Epithelial cell of proximal tubule (primary cell): ENCODE measurements at regions not wholly inside any gene's neighbourhood (a gene's known extent, or its start where the extent isn't known, plus 50 kb on each side); places are given as distances from the start of the nearest gene placed in this dataset.

Experiments used
- DNase-seq: peaks from one replicate; pipeline ENCODE4 v3.0.0-alpha.2; 2011; ENCODE audit warnings: low read depth
- H3K4me3 ChIP-seq: 2 replicates; pipeline ENCODE4 v1.5.1; 2011; ENCODE audit warnings: low read depth, mild to moderate bottlenecking, low read length
- CTCF ChIP-seq: conservative IDR thresholded peaks from 2 replicates; pipeline ENCODE4 v1.5.1; 2012; ENCODE audit warnings: low read depth, mild to moderate bottlenecking, low read length

- TF ChIP-seq CTCF, result no peak
- DNase-seq, result no peak
- H3K4me3 ChIP-seq, result no peak overlapping the region
Observed at GRCh38 chr2:225740086-225740485, 340.6 kb downstream of the NYAP2 start.

- no peak overlapping the region for H3K4me3 ChIP-seq
- DNase-seq, result no peak
- no peak for TF ChIP-seq CTCF
Observed at GRCh38 chr2:225739328-225739727, 339.8 kb downstream of the NYAP2 start.

GRCh38 chr2:225738735-225739134 is 339.2 kb downstream of the NYAP2 start:
- H3K4me3 ChIP-seq, result no peak overlapping the region
- no peak for TF ChIP-seq CTCF
- no peak for DNase-seq

- TF ChIP-seq CTCF, result no peak
- DNase-seq, result no peak
- H3K4me3 ChIP-seq, result no peak overlapping the region
Observed at GRCh38 chr2:225737556-225737955, 338.0 kb downstream of the NYAP2 start.

- no peak for DNase-seq
- H3K4me3 ChIP-seq, result no peak overlapping the region
- no peak for TF ChIP-seq CTCF
Observed at GRCh38 chr2:225735844-225736243, 336.3 kb downstream of the NYAP2 start.

- no peak for DNase-seq
- no peak overlapping the region for H3K4me3 ChIP-seq
- no peak for TF ChIP-seq CTCF
Observed at GRCh38 chr2:225725726-225726125, 326.2 kb downstream of the NYAP2 start.
